ENCODE measurements at regions not wholly inside any gene's neighbourhood (a gene's known extent, or its start where the extent isn't known, plus 50 kb on each side); places are given as distances from the start of the nearest gene placed in this dataset.

DNA sequence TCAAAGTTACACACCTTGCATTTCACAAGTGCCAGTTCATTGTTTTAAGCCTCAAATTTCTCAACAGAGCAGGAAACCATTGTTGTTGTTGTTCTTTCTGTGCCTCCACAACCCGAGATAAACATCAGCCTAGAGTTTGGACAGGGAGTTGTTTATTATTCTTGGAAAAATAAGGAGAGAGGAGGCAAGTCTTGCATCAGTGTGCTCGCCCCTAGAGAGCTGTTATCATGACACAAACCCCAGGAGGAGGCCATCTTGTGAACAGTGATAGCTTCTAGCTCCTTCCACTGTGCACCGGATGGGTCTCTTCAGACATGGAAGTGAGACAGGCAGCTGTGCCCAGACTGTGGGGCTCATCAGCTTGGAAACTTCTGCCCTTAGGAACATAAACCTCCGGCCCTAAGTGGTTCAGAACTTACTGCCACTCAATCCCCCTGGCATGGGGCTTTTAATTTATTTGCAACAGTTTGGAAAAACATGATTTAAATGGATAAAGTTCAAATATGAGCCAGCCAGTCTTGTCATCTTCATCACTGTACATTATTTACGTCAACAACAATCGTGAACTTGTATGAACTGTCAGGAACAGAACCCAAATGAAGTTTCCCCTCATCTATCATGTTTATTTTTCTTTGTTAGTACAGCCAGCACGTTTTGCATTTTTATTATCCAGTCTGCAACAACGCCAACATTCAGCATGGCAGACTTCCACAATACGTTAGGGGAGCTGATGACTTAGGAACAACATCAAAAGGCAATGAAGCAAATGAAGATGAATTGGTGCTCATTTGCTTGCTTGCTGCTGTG lies 181.7 kb upstream of the S1PR3 start:
- DNase-seq (ENCODE audit: low spot score), result no peak
- ChIA-PET CTCF (ENCODE audit: unreplicated experiment) (no interaction called here), POLR2A (no interaction called here)
- Histone ChIP-seq H3K27ac (ENCODE audit: low read depth, low read length, poor library complexity, severe bottlenecking) (no peak overlapping the region), H3K79me2 (ENCODE audit: insufficient read depth, low read depth, low read length) (no peaks in the 10 kb centered on the region), H3K4me3 (ENCODE audit: low read depth, low read length, poor library complexity, severe bottlenecking) (no peak overlapping the region), H4K20me1 (ENCODE audit: insufficient read depth, low read length) (no peaks in the 10 kb centered on the region), H3K4me2 (ENCODE audit: low read length) (no peak overlapping the region), H3K9me3 (ENCODE audit: low read length) (no peaks in the 10 kb centered on the region), H2AFZ (ENCODE audit: low read length) (no peak overlapping the region), H3K4me1 (ENCODE audit: insufficient read depth, low read length, poor library complexity, severe bottlenecking) (no peaks in the 10 kb centered on the region), H3K9me2 (ENCODE audit: insufficient read depth, low read length) (no peaks in the 10 kb centered on the region), H3K36me3 (ENCODE audit: insufficient read depth, low read length) (no peaks in the 10 kb centered on the region)
- TF ChIP-seq, protein P1, sequence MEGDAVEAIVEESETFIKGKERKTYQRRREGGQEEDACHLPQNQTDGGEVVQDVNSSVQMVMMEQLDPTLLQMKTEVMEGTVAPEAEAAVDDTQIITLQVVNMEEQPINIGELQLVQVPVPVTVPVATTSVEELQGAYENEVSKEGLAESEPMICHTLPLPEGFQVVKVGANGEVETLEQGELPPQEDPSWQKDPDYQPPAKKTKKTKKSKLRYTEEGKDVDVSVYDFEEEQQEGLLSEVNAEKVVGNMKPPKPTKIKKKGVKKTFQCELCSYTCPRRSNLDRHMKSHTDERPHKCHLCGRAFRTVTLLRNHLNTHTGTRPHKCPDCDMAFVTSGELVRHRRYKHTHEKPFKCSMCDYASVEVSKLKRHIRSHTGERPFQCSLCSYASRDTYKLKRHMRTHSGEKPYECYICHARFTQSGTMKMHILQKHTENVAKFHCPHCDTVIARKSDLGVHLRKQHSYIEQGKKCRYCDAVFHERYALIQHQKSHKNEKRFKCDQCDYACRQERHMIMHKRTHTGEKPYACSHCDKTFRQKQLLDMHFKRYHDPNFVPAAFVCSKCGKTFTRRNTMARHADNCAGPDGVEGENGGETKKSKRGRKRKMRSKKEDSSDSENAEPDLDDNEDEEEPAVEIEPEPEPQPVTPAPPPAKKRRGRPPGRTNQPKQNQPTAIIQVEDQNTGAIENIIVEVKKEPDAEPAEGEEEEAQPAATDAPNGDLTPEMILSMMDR (conservative IDR thresholded peaks at IDR 0.05; ENCODE audit: low read length), result no peak
- no peak for TF ChIP-seq EZH2phosphoT487 (IDR thresholded peaks at IDR 0.05; ENCODE audit: borderline replicate concordance, low read depth, low read length)
- BruUV-seq (replicated peaks), result no TSS peak
- intact Hi-C loops (cut with micrococcal nuclease; ENCODE audit: unreplicated experiment), result no loop called here

DNA sequence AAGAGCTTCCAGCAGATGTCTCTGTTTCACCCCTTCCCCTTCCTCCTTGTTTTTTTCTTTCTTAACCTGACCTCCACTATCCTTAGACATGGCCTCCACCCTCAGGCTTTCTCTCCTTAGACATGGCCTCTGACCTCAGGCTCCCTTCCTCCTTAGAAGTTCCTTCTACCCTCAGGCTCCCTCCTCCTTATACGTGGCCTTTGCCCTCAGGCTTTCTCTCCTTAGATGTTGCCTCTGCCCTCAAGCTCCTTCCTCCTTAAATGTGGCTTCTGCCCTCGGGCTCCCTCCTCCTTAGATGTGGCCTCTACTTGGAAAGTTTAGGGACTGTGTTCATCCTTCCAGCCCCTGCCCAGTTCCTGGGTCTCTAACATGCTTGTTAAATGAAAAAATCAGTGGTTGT lies 180.4 kb upstream of the S1PR3 start:
- intact Hi-C loops (cut with micrococcal nuclease; ENCODE audit: unreplicated experiment), result no loop called here
- H3K9me2 ChIP-seq (ENCODE audit: insufficient read depth, low read length), result no peaks in the 10 kb centered on the region
- no peak overlapping the region for H2AFZ ChIP-seq (ENCODE audit: low read length)
- no peaks in the 10 kb centered on the region for H3K4me1 ChIP-seq (ENCODE audit: insufficient read depth, low read length, poor library complexity, severe bottlenecking)
- CTCF ChIA-PET (ENCODE audit: unreplicated experiment), result no interaction called here
- BruUV-seq (replicated peaks), result no TSS peak
- no peaks in the 10 kb centered on the region for H3K36me3 ChIP-seq (ENCODE audit: insufficient read depth, low read length)
- POLR2A ChIA-PET, result no interaction called here
- no peaks in the 10 kb centered on the region for H3K9me3 ChIP-seq (ENCODE audit: low read length)
- H3K4me2 ChIP-seq (ENCODE audit: low read length), result no peak overlapping the region
- H4K20me1 ChIP-seq (ENCODE audit: insufficient read depth, low read length), result no peaks in the 10 kb centered on the region
- no peak overlapping the region for H3K4me3 ChIP-seq (ENCODE audit: low read depth, low read length, poor library complexity, severe bottlenecking)
- DNase-seq (ENCODE audit: low spot score), result no peak
- no peaks in the 10 kb centered on the region for H3K79me2 ChIP-seq (ENCODE audit: insufficient read depth, low read depth, low read length)
- no peak for TF ChIP-seq EZH2phosphoT487 (IDR thresholded peaks at IDR 0.05; ENCODE audit: borderline replicate concordance, low read depth, low read length)
- TF ChIP-seq, protein P1 (conservative IDR thresholded peaks at IDR 0.05; ENCODE audit: low read length), result 0 out of 2 replicates have a peak, but pooled peaks have one; percentile 23
- H3K27ac ChIP-seq (ENCODE audit: low read depth, low read length, poor library complexity, severe bottlenecking), result no peak overlapping the region

DNA sequence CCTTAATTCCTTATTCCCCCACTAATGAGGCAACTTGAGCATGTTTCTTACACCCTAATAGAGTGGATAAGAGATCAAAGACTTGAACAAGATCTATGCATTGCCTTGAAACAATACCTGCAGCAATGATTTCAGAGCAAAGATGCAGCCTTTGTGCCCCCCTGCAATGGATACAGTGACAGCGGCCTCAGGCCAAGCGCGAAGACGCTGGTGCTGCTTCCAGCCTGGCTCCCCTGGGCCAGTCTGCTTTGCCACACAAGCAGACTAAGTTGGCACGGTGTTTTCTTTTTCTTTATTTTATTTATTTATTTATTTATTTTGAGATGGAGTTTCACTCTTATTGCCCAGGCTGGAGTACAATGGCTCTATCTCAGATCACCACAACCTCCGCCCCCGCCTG lies 179.8 kb upstream of the S1PR3 start:
- Histone ChIP-seq H3K4me3 (ENCODE audit: low read depth, low read length, poor library complexity, severe bottlenecking) (no peak overlapping the region), H3K27ac (ENCODE audit: low read depth, low read length, poor library complexity, severe bottlenecking) (no peak overlapping the region), H4K20me1 (ENCODE audit: insufficient read depth, low read length) (no peaks in the 10 kb centered on the region), H2AFZ (ENCODE audit: low read length) (no peak overlapping the region), H3K79me2 (ENCODE audit: insufficient read depth, low read depth, low read length) (no peaks in the 10 kb centered on the region), H3K9me3 (ENCODE audit: low read length) (no peaks in the 10 kb centered on the region), H3K4me1 (ENCODE audit: insufficient read depth, low read length, poor library complexity, severe bottlenecking) (no peaks in the 10 kb centered on the region), H3K36me3 (ENCODE audit: insufficient read depth, low read length) (no peaks in the 10 kb centered on the region), H3K9me2 (ENCODE audit: insufficient read depth, low read length) (no peaks in the 10 kb centered on the region), H3K4me2 (ENCODE audit: low read length) (no peak overlapping the region)
- TF ChIP-seq EZH2phosphoT487 (IDR thresholded peaks at IDR 0.05; ENCODE audit: borderline replicate concordance, low read depth, low read length), result no peak
- TF ChIP-seq, protein P1 (conservative IDR thresholded peaks at IDR 0.05; ENCODE audit: low read length), result no peak
- DNase-seq (ENCODE audit: low spot score), result no peak
- intact Hi-C loops (cut with micrococcal nuclease; ENCODE audit: unreplicated experiment), result no loop called here
- ChIA-PET CTCF (ENCODE audit: unreplicated experiment) (no interaction called here), POLR2A (no interaction called here)
- no TSS peak for BruUV-seq (replicated peaks)

Data from OCI-LY7 (cell line).